GM10248 (cell line): ENCODE measurements at regions not wholly inside any gene's neighbourhood (a gene's known extent, or its start where the extent isn't known, plus 50 kb on each side); places are given as distances from the start of the nearest gene placed in this dataset.

ENCODE experiments used
- CTCF ChIA-PET: fragments of 300-600 bp; sonication (Branson Sonifier 250); formaldehyde crosslinking; extraction: SDS; loops from one replicate; lab custom pipeline; 2021; ENCODE audit warnings: antibody characterized with exemption; lab: Yijun Ruan, JAX
- POLR2A ChIA-PET: fragments of 350-650 bp; sonication (Branson Sonifier 250); formaldehyde crosslinking; extraction: SDS; loops from one replicate; lab custom pipeline; 2020; ENCODE audit warnings: antibody characterized with exemption; lab: Yijun Ruan, JAX
- DNase-seq: peaks from one replicate; pipeline ENCODE4 v3.0.0; 2012; ENCODE audit errors: extremely low spot score
- CTCF ChIP-seq: IDR thresholded peaks from 2 replicates; pipeline ENCODE4 v1.5.1; 2012; ENCODE audit warnings: mild to moderate bottlenecking, low read depth; ENCODE audit errors: extremely low read depth, missing control alignments, control extremely low read depth

- DNase-seq, result no peak
- ChIA-PET POLR2A (no interaction called here), CTCF (interaction anchor here (1.0 to 8.8 kb wide), 4 partner anchors 10 to 32 kb away, joined by 3 to 70 read pairs (median 4); no protein-coding TSS in a partner anchor)
- TF ChIP-seq CTCF, result no peak
Measured at GRCh38 chr20:11217326-11218172, 543.8 kb upstream of the JAG1 start.

- TF ChIP-seq CTCF, result no peak
- DNase-seq, result no peak
- ChIA-PET POLR2A (no interaction called here), CTCF (interaction anchor here (1.0 to 8.8 kb wide), 4 partner anchors 9 to 32 kb away, joined by 3 to 70 read pairs (median 4); no protein-coding TSS in a partner anchor)
Measured at GRCh38 chr20:11218173-11218680, 544.4 kb upstream of the JAG1 start.

- no peak for DNase-seq
- CTCF ChIA-PET, result interaction anchor here (8.8 kb wide), 1 partner anchor 13 kb away, joined by 70 read pairs; no protein-coding TSS in a partner anchor
- TF ChIP-seq CTCF, result no peak
- POLR2A ChIA-PET, result no interaction called here
Measured at GRCh38 chr20:11219192-11219591, 545.4 kb upstream of the JAG1 start.

GRCh38 chr20:11221046-11221445 is 547.2 kb upstream of the JAG1 start:
- ChIA-PET POLR2A (no interaction called here), CTCF (interaction anchor here (8.8 kb wide), 1 partner anchor 15 kb away, joined by 70 read pairs; no protein-coding TSS in a partner anchor)
- TF ChIP-seq CTCF, result no peak
- no peak for DNase-seq

- no peak for DNase-seq
- no peak for TF ChIP-seq CTCF
- CTCF ChIA-PET, result interaction anchor here (1.4 to 4.3 kb wide), 3 partner anchors 12 to 237 kb away, joined by 3 to 27 read pairs (median 10); no protein-coding TSS in a partner anchor
- POLR2A ChIA-PET, result no interaction called here
Measured at GRCh38 chr20:11222243-11222642, 548.4 kb upstream of the JAG1 start.

- no peak for DNase-seq
- ChIA-PET CTCF (interaction anchor here (1.0 to 1.1 kb wide), 2 partner anchors 10 to 33 kb away, joined by 3 read pairs; no protein-coding TSS in a partner anchor), POLR2A (no interaction called here)
- no peak for TF ChIP-seq CTCF
Measured at GRCh38 chr20:11227602-11228001, 553.8 kb upstream of the JAG1 start.
